T follicular helper cell (primary cell): ENCODE measurements at regions not wholly inside any gene's neighbourhood (a gene's known extent, or its start where the extent isn't known, plus 50 kb on each side); places are given as distances from the start of the nearest gene placed in this dataset.

ENCODE experiments used
- DNase-seq: peaks from one replicate; pipeline ENCODE4 v3.0.0-alpha.2; 2020; ENCODE audit warnings: low read depth

GRCh38 chr5:89471115-89471514, 588.1 kb upstream of the MEF2C start:
- DNase-seq, result no peak

- no peak for DNase-seq
These were observed 587.7 kb upstream of the MEF2C start for GRCh38 chr5:89470658-89471057.

DNA sequence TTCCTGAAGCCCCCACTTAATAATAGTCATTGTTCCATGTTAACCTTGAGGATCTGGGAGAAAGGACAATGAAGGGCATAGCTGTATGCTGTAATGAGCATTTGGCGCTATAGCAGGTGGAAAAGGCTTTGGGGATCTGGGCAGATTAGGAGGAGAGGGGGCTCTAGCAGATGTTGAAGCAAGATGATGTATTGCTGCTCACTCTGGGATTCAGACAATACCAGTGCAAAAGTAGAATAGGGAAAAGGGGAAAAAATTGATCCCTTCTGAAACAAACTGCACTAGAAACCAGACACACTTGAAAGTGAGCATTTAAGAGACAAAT, 575.3 kb upstream of the MEF2C start:
- DNase-seq, result no peak

- DNase-seq, result no peak
These were observed 574.7 kb upstream of the MEF2C start for GRCh38 chr5:89457411-89458331.

DNA sequence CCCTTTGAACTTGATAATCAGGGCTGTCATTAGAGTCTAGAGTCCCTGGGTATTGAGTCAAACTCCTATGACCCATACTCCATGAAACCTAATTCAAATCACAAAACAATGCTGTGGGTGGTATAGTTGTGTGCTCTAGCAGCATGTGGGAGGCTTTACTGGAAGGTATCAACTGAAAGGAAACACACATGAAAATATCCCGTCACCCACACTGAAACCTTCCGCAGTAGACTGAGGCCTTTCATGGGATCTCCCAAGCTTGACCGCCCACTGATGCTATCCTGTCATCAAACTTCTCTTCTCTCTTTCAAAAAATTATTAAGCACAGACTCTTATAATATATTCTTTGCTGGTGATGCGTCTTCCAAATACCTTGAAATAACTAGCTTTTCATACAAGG, 569.1 kb upstream of the MEF2C start:
- DNase-seq, result no peak

GRCh38 chr5:89451263-89451662, 568.3 kb upstream of the MEF2C start:
- DNase-seq, result no peak

- DNase-seq, result no peak
These were observed 567.2 kb upstream of the MEF2C start for GRCh38 chr5:89450149-89450538.

GRCh38 chr5:89449392-89450148, 566.6 kb upstream of the MEF2C start:
- no peak for DNase-seq

DNA sequence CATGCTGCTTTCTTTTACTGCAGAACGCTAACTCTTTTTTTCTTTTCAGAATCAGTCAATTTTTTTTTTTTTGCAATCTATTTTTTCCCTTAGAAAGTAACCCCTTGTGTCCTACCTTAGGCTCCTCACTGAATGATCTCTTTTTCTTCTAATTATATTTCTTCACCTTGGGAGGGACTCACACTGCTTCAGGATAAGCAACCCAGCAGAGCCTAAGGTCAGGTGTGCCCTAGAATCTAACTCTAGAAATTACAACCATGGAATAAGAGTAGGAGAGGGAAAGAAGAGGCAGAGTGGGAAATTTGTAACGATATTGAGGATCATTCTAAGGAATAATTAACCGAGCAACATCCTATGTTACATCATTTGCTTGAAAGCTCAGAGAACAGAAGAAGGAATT, 564.0 kb upstream of the MEF2C start:
- DNase-seq, result no peak

DNA sequence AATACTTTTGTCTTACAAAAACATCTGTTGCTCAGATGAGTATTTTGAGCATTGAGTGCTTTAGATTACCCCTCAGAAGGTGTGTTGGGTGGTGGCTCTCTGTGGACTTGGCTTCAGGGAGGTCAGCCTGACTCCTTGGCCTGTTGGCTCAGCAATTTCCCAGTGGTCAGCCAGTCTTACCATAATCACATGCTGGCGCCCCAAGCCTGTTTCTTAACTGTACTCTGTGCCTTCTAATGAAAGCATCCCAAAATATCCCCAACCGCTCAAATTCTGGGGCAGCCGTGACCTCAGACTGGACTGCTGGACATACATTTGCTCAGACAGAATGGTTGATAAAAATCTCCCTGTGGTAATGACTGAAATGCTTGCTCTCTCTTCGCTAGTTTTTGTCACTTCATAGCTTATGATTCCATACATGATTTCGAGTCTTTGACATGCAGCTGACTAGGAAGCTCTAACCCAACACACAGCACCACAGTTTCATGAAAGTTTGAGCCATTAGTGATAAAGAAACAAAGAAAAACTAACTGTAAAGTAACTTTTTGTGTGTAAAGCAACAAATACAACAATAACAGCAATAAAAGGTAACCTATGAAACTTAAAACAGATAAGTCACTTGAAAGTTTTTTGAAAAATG, 562.2 kb upstream of the MEF2C start:
- no peak for DNase-seq

DNA sequence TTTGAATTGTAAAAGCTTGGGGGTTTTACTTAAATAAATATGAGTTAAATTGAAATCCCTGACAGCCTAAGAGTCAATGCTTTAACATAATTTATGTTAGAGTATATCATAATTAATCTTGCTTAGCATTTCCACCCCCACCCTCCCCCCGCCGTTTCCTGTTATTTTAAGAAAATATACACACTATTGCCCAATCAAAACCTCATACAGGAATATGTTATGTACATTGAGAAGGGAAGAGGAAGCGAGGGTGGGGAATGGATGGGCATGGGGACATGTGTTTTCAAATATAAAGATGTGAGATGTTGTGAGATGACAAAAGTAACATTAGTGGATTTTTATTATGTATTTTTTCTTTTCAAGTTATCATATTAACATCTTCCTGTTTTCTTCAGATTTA, 561.1 kb upstream of the MEF2C start:
- no peak for DNase-seq

DNA sequence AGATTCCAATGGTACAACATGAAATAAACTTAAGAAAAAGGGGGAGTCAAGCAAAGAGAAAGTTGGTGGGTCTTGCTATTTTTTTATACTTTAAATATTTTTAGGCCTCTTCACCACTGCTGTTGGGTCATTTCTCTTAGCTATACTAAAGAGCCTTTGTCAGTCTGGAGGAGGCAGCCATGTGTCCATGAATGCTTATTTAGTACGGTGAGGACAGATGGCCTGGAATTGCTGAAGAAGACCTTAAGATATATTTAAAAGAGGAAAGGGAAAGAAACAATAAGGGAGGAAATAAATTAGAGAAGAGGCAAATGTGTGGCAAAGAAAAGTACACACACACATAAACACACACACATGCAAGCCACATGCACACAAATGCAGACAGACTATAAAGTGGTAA, 560.5 kb upstream of the MEF2C start:
- no peak for DNase-seq

DNA sequence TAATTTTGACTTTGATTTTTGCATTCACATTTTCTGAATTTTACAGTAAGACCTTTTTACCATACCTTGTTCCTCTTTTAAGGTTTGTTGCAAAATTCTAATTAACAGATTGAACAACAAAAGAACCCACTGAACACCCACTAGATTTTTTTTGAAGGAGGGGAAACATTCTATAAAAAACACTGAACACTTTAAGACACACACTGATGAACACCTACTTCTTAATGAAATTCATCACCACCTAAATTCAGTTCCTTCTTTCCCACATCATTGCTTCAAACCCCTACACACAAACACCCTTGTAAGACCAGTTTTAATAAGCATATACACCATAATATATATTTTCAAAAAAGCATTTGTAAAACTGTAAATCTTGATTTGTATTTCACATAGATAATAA, 559.0 kb upstream of the MEF2C start:
- no peak for DNase-seq

GRCh38 chr5:89440670-89441069, 557.7 kb upstream of the MEF2C start:
- DNase-seq, result no peak

GRCh38 chr5:89437450-89438435, 554.8 kb upstream of the MEF2C start:
- no peak for DNase-seq

- no peak for DNase-seq
These were observed 553.5 kb upstream of the MEF2C start for GRCh38 chr5:89436464-89436863.

- DNase-seq, result no peak
These were observed 552.4 kb upstream of the MEF2C start for GRCh38 chr5:89435347-89435746.

DNA sequence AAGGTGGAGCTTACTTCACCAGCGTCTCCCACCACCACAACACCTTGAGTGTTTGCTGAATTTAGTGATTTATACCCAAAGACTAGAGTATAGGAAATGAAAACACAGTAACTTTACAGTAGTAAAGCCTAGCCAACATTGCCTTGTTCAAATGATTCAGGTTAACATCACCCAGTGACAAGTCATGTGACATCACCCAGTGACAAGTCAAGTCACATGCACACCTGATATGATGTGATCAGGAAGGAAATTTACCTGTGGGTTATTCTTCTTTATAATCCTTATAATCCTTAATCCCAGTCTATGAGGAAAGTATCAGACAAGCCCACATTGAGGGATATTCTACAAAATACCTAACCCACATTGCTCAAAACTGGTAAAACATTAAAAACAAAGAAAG, 545.6 kb upstream of the MEF2C start:
- no peak for DNase-seq

DNA sequence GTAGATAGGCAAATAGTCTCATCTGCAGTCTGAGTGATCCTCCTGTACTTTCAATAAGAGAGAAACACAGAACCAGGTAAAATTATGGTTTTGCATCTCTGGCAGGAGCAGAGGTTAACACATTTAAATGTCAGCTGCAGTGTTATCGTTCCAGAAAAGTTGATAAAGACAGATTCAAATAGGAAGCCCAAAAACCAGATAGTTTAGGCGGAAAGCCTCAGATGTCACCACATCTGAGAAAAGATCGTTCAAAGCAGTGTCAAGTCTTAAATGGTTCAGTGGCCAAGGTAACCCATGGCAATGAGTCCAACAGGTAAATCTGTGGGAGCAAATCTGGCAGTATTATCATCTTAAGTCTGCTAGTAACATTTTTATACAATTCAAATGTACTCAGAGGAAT, 542.1 kb upstream of the MEF2C start:
- DNase-seq, result no peak

- DNase-seq, result no peak
These were observed 538.1 kb upstream of the MEF2C start for GRCh38 chr5:89421035-89421434.

- no peak for DNase-seq
These were observed 535.6 kb upstream of the MEF2C start for GRCh38 chr5:89418407-89419085.
